Sciatic nerve (tissue), 2 donors: ENCODE measurements at regions not wholly inside any gene's neighbourhood (a gene's known extent, or its start where the extent isn't known, plus 50 kb on each side); places are given as distances from the start of the nearest gene placed in this dataset.

Experiments used
- ATAC-seq: fragments of 200-7000 bp; cut with Tn5 transposase; one replicate; pipeline ENCODE4 v1.9.1; 2020; ENCODE audit warnings: mild to moderate bottlenecking, moderate library complexity
- DNase-seq: peaks from one replicate; pipeline ENCODE4 v3.0.0-alpha.2; 2020; ENCODE audit warnings: low spot score
- intact Hi-C: fragments of 100-400 bp; cut with DNase I; formaldehyde crosslinking; loops from one replicate; pipeline ENCODE4 v1.14.2; 2022
- donor health status: DM: no; HTN: no; CAD: no.
- donor health status: DM: no; HTN: no; CAD: no.

GRCh38 chr1:39085174-39085573 is 59.0 kb downstream of the NDUFS5 start:
- intact Hi-C loops = no loop called here
- no peak for DNase-seq
- ATAC-seq = no peak

GRCh38 chr1:39086386-39086785 is 60.2 kb downstream of the NDUFS5 start:
- intact Hi-C loops = no loop called here
- DNase-seq = no peak
- no peak for ATAC-seq

- ATAC-seq (peak; percentile 73), DNase-seq (no peak)
- intact Hi-C loops = no loop called here
These were observed 60.8 kb downstream of the NDUFS5 start for GRCh38 chr1:39086865-39087409.

DNA sequence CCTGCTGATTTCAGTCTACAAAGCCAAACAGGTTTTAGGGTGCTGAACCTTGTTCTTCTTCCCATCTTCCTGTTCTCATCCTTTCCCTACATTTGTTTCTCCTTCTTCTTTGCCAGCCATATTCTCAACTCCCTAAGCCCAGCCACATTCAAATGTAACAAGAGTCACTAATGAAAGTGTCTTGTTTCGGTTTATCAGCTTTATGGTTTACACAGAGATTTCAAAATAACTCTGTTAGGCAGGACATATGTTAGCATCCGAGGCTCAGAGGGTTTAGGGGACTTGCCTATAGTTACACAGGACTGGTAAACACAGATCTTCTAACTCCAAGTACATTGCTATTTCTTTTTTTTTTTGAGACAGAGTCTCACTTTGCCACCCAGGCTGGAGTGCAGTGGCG is 61.3 kb downstream of the NDUFS5 start:
- no peak for ATAC-seq
- intact Hi-C loops = no loop called here

GRCh38 chr1:39088658-39089057 is 62.5 kb downstream of the NDUFS5 start:
- intact Hi-C loops = no loop called here
- ATAC-seq (no peak), DNase-seq (no peak)

More for the DNA sequence above, 61.3 kb downstream of the NDUFS5 start:
- DNase-seq = no peak

DNA sequence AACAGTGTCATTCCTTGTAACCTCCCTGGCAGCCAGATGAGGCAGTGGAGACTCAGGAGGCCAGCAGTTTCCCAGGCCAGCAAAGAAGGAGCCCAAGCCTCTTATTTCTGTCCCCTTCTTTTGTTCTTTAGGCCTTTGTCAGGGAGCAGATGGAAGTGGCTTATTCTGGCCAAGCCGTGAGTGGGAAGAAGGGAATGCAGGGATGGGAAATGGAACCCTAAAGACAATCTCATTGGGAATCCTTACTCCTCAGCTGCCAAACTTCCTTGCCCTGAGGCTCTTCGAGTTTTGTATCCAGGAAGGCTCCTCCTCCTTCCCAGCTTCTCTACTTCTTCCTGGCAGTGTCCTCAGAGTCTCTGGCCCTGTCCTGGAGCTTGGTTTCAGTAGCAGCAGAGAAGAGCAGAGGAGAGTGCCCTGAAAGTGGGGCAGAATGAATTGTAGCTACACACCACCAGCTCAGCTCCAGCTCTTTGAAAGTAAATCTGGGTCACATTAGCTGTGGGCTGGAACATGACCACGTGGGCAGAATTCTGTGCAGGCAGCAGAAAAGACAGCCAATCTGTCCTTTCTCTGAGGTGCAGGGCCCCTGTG is 63.9 kb downstream of the NDUFS5 start:
- intact Hi-C loops = no loop called here
- DNase-seq (no peak), ATAC-seq (peak; percentile 41)

DNA sequence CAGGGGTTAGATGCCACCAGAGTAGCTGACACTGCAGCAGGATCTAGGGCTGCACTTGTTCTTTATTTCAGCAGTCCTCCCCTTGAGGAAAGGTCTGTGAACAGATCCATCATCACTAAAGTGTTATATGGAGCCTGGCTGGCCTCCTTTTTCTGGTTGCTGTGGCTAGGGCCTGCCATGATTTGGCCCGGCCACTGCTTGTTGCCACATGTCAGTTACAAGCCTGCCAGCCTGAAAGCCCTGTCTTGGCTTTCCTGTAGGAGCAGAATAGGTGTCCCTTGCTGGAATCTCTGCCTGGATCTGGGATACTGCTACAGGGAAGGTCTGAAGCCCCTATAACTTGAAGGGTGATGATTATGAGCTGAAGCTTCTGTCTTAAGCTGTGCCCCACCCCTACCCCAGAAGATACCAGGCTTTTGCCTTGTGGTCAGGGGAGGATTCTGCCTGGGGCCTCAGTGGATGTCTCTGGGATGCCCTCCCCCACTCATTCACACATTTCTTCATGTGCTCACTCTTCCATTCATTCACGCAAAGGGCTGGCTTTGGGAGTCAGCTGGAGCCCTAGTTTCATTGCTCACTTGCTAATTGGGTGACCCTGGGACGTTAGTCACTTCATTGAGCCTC is 64.7 kb downstream of the NDUFS5 start:
- ATAC-seq (no peak), DNase-seq (no peak)
- intact Hi-C loops = no loop called here

DNA sequence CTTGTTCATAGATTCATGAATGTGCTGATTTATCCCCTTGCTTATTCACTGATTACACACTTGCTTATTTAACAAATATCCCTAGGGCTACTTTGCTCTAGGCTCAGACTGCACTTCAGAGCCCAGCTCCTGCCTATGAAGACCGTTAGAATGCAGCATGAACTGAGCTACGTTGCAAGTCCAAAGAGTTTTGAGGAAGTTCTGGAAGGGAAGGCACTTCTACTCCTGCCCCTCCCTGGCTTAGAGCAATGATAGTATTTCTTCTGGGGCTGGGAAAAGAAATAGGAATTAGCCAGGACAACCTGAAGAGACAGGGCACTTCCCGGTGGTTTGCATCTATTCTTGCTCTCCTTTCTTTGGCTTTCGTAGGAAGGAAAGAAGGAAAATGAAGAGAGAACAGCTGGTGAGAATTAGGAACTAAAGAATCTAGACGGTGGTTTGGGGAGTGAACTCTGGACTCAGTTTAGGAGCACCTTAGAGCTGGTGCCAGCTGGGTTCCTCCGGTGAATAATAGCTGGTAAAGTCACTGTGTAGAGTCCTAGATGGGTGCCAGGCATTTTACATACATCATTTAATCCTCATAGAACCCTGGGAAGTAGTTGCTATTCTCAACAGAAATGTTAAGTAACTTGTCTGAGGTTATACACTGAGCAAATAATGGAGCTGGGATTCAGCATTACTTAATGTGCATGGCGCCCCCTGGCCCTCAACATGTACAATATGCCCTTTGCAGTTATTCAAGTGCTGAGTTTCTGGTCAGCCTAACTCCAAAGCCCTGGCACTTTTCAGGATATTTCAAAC is 65.9 kb downstream of the NDUFS5 start:
- peak; percentile 84 for DNase-seq
- intact Hi-C loops = no loop called here

DNA sequence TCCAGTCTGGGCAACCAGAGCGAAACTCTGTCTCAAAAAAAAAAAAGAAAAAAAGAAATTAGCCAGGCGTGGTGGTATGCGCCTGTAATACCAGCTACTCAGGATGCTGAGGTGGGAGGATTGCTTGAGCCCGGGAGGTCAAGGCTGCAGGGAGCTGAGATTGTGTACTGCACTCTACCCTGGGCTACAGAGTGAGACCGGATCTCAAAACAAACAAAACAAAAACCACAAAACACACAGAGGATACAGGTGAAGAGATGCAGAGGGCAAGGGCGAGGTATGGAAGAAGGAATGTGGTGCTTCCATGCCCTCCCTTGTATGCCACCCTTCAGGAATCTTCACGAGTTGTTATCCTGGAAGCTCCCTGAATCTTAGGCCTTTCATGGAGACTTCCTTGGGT is 68.5 kb downstream of the NDUFS5 start:
- DNase-seq (no peak), ATAC-seq (no peak)
- intact Hi-C loops = no loop called here

More for the DNA sequence above, 65.9 kb downstream of the NDUFS5 start:
- ATAC-seq = peak; percentile 81

GRCh38 chr1:39098546-39099250 is 72.5 kb downstream of the NDUFS5 start:
- ATAC-seq (peak; percentile 73), DNase-seq (no peak)
- intact Hi-C loops = no loop called here

DNA sequence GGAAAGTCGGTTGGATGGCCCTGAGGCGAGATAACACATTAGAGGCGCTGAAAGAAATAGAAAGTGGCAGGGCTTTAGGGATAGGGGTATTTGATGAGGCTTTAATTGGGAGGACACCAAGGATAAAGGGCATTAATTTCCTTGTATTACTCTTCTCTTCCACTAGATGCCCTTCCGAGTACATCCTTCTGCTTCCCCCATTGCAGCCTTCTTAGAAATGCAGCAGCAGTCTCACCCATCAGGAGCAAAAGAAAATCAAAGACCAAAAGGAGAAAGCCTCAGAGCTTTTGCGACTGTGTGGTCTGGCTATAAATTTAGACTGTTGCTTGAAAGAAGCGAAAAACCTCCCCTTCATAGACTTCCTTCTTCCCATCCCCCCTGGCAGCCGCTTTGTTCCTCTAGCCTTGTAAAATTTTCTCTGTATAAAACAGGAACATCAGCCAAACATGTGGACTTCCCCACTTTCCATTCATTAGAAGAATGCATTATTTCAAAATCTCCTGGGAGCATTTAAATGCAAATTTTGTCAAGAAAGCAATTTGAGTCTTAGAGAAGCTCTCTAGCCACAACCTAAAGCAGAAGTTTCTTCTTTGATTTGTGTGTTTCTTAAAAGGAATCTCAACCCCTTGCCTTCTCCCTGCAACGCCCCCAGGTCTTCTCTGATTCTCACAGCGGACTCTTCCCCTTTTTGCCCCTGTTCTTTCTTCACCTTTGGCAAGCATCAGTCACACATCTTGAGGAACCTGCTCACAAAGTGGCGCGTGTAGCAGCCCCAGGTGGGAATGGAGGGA is 76.6 kb downstream of the NDUFS5 start:
- intact Hi-C loops = loop anchor here (5.0 to 10.0 kb wide), 2 partner anchors 92 to 155 kb away; no protein-coding TSS in a partner anchor
- DNase-seq (peak; percentile 67), ATAC-seq (peak; percentile 61)

GRCh38 chr1:39103328-39104157 is 77.4 kb downstream of the NDUFS5 start:
- no peak for ATAC-seq
- intact Hi-C loops = loop anchor here (5.0 to 10.0 kb wide), 2 partner anchors 91 to 154 kb away; no protein-coding TSS in a partner anchor
- no peak for DNase-seq

DNA sequence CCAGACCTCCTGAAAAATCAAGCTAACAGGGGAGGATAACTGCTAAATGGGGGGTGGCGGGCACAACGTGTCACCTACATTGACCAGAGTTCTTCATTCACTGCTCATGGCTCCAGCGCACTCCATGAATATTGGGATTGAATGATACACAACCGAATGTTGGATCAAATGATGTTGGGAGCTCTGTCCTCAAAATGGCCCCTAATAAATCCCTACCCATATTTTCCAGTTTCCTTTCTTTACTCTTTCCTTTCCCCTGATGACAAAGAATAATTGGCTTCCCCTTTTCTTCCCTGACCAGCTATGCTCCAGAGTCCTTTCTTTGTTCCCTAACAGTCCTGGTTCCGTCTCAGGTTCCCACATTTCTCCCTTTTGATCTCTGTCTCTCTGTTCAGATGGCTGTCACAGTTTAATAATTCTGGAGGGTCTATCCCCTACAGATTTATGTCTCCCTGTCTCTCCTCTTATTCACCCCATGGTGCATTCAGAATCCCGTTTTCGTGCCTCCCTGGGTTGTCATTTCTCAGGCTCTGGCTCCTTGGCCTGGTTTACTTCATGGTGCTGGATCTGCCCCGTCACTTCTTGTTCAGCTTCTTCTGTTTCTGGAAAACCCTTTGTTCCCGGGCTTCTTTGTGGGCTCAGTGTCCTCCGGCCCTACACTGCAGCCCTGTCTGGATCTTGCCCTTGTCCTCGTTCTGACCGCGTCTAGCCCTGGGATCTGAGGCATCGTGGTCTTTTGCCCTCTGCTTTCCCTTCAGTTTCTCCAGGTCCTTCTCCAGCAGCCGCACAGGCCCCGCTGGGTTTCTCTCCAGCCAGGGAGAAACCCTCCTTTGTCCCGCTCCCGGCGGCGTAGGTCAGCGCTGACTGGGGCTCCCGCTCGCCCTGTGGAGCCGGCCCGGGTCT is 78.3 kb downstream of the NDUFS5 start:
- peak; percentile 65 for DNase-seq
- intact Hi-C loops = loop anchor here (5.0 to 10.0 kb wide), 2 partner anchors 90 to 153 kb away; no protein-coding TSS in a partner anchor
- peak; percentile 7 for ATAC-seq

GRCh38 chr1:39105061-39105840 is 79.1 kb downstream of the NDUFS5 start:
- ATAC-seq = peak; percentile 73
- DNase-seq = peak; percentile 84
- intact Hi-C loops = loop anchor here (10.0 kb wide), 1 partner anchor 90 kb away; no protein-coding TSS in a partner anchor

DNA sequence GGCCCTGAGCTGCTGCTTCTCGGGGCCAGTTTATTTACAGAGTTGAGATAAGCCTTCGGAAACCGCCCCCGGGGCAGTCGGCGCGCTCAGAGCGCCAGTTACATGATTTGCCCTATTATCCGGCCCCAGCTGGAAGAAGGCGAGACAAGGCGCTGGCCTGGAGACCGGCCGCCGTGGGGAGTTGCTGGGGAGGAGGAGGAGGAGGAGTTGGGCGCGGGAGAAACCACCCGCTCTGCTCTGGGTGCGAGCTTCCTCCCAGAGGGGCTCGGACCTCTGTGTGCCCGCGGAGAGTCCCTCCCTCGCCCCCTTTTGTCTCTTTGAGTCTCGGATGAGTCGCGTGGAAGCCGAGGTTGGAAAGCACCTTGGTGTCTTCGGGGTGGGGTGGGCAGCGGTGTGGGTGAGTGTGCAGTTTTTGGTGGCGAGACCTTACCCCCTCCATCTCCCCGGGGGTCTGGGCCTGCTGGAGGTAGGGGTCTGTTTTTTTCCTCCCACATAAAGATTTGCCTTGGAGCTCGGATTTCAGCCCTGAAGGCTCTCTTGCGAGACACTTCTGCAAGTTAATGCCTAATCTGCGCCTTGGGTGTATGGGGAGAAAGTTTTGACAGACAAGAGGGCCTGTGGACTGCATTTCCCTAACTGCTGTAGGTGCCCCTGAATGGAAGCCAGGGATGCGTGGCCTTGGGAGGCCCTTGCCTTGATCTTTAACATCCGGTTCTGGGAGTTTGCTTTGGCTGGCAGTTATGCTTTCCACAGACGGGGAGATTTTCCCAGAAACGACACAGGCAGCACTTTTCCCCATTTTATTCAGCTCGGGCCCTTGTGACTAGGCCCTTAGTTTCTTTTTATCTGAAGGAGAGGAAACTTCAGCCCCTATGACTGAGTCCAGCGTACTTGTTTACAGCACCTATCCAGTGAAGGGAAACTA is 80.0 kb downstream of the NDUFS5 start:
- intact Hi-C loops = loop anchor here (10.0 kb wide), 1 partner anchor 89 kb away; no protein-coding TSS in a partner anchor
- DNase-seq (peak; percentile 72), ATAC-seq (peak; percentile 44)
